ENCODE measurements at regions not wholly inside any gene's neighbourhood (a gene's known extent, or its start where the extent isn't known, plus 50 kb on each side); places are given as distances from the start of the nearest gene placed in this dataset.
"Not testable (repeated sequence)": the region's sequence is repeated elsewhere in the genome, so short reads cannot be mapped to it uniquely, and the experiment has no call there.

GRCh38 chr10:29820890-29821461 lies 186.2 kb upstream of the SVIL start:
- DNase-seq, result no peak

GRCh38 chr10:29816801-29817558 lies 182.2 kb upstream of the SVIL start:
- no peak for DNase-seq

DNA sequence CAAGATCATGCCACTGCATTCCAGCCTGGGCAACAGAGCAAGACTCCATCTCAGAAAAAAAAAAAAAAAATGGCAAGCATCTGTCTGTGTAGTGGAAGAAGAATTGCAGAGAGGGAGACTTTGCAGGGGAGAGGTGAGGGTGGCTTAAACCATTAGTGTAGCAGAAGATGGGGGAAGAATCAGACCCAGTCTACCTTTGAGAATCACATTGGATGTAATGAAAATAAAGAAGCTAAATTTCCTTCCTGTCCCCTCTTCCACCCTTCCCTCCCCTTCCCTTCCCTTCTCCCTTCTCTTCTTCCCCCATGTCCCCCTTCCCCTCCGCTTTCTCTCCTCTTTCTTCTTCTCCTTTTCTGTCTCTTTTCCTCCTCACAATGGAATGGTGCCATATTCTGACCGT lies 180.8 kb upstream of the SVIL start:
- DNase-seq, result no peak

GRCh38 chr10:29811751-29812427 lies 177.1 kb upstream of the SVIL start:
- no peak for DNase-seq

DNA sequence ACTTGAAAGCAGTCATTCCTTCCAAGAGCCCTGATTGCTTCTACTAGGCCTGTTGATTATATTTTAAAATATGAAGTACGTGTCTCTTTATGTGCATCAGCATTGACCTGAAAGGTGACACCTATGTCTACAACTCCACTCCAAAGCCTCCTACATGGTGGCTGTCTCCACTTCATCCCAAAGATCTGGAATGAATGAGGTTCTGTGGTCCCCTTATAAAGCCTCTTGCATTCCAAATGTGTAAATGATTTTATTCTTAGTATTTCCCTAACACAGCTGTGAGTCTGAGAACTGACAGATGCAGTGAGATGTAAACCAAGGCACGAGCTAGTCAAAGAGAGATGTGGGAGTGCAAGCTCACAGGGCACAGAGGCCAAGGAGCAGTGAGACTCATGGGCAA lies 176.0 kb upstream of the SVIL start:
- DNase-seq, result no peak

DNA sequence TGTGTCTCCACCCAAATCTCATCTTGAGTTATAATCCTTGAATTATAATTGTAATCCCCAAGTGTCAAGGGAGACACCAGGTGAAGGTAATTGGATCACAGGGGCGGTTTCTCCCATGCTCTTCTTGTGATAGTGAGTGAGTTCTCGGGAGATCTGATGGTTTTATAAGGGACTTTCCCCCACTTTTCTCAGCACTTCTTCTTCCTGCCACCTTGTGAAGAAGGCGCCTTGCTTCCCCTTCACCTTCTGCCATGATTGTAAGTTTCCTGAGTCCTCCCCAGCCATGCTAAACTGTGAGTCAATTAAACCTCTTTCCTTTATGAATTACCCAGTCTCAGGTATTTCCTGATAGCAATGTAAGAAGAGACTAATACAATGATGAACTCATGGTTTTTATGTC lies 175.5 kb upstream of the SVIL start:
- DNase-seq, result not testable (repeated sequence)

DNA sequence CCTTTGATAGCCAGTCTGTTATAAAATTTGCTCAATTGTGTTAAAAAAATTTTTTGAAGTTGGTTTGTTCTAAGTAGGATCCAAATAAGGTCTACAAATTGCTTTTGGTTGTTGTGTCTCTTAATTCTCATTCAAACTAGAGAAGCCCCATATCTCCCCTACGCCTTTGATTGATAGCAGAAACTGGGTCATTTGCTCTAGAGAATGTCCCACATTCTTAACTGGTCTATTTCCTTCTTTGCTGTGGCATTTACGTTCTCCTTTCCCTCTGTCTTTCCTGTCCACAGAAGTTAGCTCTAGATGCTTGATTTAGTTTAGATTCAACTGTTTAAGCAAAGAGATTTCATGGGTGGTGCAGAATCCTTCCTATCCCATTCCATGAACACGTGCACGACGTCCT lies 174.6 kb upstream of the SVIL start:
- DNase-seq, result no peak

GRCh38 chr10:29807163-29807806 lies 172.5 kb upstream of the SVIL start:
- DNase-seq, result no peak

DNA sequence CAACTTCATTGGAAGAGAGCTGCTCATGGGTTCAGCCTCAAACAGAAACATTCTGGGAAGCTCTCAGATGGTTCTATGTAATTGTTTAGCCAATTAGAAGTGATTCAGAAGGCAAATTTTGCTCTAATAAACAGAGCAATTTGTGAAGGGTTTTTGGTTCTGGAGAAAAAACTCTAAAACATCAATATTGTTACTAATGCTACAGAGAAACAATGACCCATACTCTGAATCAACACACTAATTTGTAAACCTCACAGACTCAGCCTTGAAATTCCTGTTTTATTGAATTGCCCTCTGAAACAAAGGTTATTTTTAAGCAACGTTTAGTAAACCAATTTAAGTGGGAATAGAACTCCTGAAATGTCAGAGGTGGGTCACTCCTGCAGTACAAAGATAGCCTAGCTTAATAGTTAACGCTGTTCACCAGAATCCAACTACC lies 171.6 kb upstream of the SVIL start:
- DNase-seq, result no peak

GRCh38 chr10:29805134-29805723 lies 170.5 kb upstream of the SVIL start:
- DNase-seq, result no peak

- no peak for DNase-seq
These were observed 169.5 kb upstream of the SVIL start for GRCh38 chr10:29804025-29804852.

DNA sequence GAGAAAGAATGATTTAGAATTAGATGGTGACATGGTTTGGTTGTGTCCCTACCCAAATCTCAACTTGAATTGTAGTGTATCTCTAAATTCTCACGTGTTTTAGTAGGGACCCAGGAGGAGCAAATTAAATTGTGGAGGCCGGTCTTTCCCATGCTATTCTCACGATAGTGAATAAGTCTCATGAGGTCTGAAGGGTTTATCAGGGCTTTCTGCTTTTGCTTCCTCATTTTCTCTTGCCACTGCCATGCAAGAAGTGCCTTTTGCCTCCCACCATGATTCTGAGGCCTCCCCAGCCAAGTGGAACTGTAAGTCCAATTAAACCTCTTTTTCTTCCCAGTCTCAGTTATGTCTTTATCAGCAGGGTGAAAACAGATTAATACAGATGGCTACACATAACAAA lies 167.4 kb upstream of the SVIL start:
- no peak for DNase-seq

DNA sequence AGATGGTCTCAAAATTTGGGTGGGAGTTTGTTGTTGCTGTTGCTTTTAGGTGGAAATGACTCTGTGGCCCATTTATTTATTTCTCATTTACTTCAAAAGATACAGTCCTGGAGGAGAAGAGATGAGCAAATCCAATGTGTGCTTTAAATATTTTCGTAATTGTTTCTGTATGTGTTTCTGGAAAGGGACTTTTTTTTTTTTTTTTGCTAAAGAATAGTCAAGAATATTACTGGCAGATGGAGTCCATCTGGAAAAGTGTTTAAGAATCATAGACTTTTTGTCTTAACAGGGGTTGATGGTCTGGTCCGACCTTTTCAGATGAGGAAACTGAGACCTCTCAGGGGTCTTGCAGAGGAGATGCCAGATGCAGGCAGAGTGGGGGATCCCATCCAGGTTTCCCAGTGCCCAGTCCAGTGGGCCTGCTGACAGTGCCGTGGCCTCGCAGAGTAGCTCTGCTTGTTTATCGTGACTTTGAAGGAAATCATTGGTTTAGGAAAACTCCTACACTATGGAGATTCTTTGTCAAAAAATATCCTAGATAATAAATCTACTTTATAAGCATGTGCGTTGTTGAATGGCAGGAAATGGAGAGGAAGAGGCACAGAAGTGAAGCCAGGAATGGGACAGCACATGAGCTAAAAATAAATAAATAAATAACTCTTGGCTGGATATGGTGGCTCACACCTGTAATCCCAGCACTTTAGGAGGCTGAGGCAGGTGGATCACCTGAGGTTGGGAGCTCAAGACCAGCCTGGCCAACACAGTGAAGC lies 164.3 kb upstream of the SVIL start:
- no peak for DNase-seq

GRCh38 chr10:29797616-29798015 lies 162.8 kb upstream of the SVIL start:
- no peak for DNase-seq

GRCh38 chr10:29795850-29796249 lies 161.1 kb upstream of the SVIL start:
- DNase-seq, result no peak

DNA sequence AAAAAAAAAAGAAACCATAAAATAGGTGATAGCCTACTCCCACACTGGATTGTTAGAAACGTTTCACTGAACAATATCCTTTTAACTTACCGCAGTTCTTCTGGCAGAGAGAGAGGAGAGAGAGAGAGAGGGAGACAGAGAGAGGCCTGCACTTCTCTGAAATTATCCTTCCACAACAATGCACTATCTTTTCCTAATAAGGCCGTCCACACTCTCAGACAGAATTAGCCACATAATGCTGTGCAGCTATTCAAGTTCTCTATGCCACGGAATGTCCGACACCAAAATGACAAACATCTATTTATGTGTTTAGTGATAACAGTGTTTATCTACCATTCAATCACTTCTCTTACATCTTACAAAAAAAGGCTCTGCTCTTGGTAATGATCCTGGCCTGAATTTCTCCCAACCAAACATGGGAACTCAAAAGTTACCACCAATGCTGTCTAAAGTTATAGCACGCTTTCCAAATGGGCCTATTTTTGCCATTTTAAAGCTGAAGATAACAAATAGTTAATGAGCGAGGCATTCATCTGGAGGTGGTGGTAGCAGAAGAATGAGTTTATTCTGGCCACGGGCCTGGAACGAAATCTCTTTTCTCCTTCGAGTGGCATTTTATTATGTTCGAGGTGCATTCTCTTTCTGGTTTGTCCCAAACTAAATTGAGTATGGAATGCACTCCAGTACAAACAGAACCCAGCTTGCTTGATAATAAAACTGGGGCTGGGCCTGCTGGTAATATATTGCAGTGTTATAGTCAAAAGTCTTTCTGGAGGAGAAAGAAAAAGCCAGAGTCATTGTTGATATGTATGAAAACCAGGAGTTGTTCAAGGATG lies 160.2 kb upstream of the SVIL start:
- no peak for DNase-seq

- no peak for DNase-seq
These were observed 157.0 kb upstream of the SVIL start for GRCh38 chr10:29791773-29792172.

DNA sequence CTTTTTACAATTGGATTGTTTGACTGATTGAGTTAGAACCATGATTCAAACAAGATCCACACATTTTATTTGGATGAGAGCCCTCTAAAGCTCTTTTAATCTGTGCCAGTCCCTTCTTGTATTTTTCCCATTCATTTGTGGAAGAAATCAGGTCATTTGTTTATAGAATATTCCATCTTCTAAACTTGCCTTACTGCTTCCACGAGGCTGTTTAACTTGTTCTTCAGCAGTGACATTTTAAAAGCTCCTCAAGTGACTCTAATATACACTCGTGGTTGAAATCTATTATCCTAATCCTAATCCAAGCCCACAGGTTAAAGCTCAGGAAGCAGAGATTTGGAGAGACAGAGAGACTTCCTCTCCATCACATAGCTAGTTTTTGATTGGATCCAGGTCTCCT lies 155.4 kb upstream of the SVIL start:
- DNase-seq, result no peak

GRCh38 chr10:29788113-29788512 lies 153.3 kb upstream of the SVIL start:
- DNase-seq, result no peak

GRCh38 chr10:29785701-29786100 lies 150.9 kb upstream of the SVIL start:
- no peak for DNase-seq

Data from CD4-positive, alpha-beta T cell treated with Interleukin-6 for 4 hours (primary cell).